Tibial nerve (tissue), 3 donors: ENCODE measurements at regions not wholly inside any gene's neighbourhood (a gene's known extent, or its start where the extent isn't known, plus 50 kb on each side); places are given as distances from the start of the nearest gene placed in this dataset.

ENCODE experiments used
- POLR2A ChIP-seq, 2 donors: fragments of 450-650 bp; IDR thresholded peaks; one replicate each; pipeline ENCODE4 v1.6.1; 2017; ENCODE audit warnings: antibody characterized with exemption in 2 of 2, mild to moderate bottlenecking in 2 of 2, moderate library complexity in 2 of 2
- TF ChIP-seq, protein P1 (sequence below), 5 experiments: fragments of 200-600 bp in 3 of 5; fragments of 450-650 bp in 2 of 5; sonication (generic) in 3 of 5; IDR thresholded peaks; one replicate each; pipeline ENCODE4 v1.5.1; 2016 to 2019; ENCODE audit warnings: antibody characterized with exemption in 5 of 5, mild to moderate bottlenecking in 3 of 5, moderate library complexity in 2 of 5

GRCh38 chr3:102737353-102737752 is 302.5 kb downstream of the ZPLD1 start:
- no peak for TF ChIP-seq POLR2A (IDR thresholded peaks at IDR 0.05)
- TF ChIP-seq, protein P1, sequence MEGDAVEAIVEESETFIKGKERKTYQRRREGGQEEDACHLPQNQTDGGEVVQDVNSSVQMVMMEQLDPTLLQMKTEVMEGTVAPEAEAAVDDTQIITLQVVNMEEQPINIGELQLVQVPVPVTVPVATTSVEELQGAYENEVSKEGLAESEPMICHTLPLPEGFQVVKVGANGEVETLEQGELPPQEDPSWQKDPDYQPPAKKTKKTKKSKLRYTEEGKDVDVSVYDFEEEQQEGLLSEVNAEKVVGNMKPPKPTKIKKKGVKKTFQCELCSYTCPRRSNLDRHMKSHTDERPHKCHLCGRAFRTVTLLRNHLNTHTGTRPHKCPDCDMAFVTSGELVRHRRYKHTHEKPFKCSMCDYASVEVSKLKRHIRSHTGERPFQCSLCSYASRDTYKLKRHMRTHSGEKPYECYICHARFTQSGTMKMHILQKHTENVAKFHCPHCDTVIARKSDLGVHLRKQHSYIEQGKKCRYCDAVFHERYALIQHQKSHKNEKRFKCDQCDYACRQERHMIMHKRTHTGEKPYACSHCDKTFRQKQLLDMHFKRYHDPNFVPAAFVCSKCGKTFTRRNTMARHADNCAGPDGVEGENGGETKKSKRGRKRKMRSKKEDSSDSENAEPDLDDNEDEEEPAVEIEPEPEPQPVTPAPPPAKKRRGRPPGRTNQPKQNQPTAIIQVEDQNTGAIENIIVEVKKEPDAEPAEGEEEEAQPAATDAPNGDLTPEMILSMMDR (IDR thresholded peaks at IDR 0.05) = no peak
